HepG2 (cell line): ENCODE measurements at regions not wholly inside any gene's neighbourhood (a gene's known extent, or its start where the extent isn't known, plus 50 kb on each side); places are given as distances from the start of the nearest gene placed in this dataset.

Experiments used
- HOXA3 ChIP-seq: sonication (generic); formaldehyde crosslinking; IDR thresholded peaks from 2 replicates; pipeline ENCODE4 v1.5.0; 2020; ENCODE audit warnings: missing genetic modification reagents
- MXD4 ChIP-seq: IDR thresholded peaks from 2 replicates; pipeline ENCODE4 v1.6.1; 2016; ENCODE audit warnings: mild to moderate bottlenecking, missing biosample characterization, missing genetic modification reagents
- NFE2 ChIP-seq: sonication (generic); formaldehyde crosslinking; IDR thresholded peaks from 2 replicates; pipeline ENCODE4 v1.4.0; 2020; ENCODE audit warnings: missing genetic modification reagents
- SMAD1 ChIP-seq: sonication (generic); formaldehyde crosslinking; IDR thresholded peaks from 2 replicates; pipeline ENCODE4 v1.4.0; 2020; ENCODE audit warnings: missing genetic modification reagents, low read depth, mild to moderate bottlenecking, borderline replicate concordance
- TARDBP ChIP-seq: sonication (generic); formaldehyde crosslinking; IDR thresholded peaks from 2 replicates; pipeline ENCODE4 v1.8.0; 2022; ENCODE audit warnings: mild to moderate bottlenecking, missing genetic modification reagents
- ZNF274 ChIP-seq: sonication (generic); formaldehyde crosslinking; IDR thresholded peaks from 2 replicates; pipeline ENCODE4 v1.5.1; 2020; ENCODE audit warnings: mild to moderate bottlenecking, missing genetic modification reagents
- ZNF549 ChIP-seq: sonication (generic); formaldehyde crosslinking; IDR thresholded peaks from 2 replicates; pipeline ENCODE4 v1.5.0; 2020; ENCODE audit warnings: missing genetic modification reagents
- TF ChIP-seq, protein P1 (sequence below): sonication (generic); formaldehyde crosslinking; IDR thresholded peaks from 2 replicates; pipeline ENCODE4 v1.5.0; 2020; ENCODE audit warnings: mild to moderate bottlenecking, missing genetic modification reagents, moderate library complexity
- TF ChIP-seq, protein P2 (sequence below): sonication (generic); formaldehyde crosslinking; IDR thresholded peaks from 2 replicates; pipeline ENCODE4 v1.4.0; 2020; ENCODE audit warnings: missing genetic modification reagents
- TF ChIP-seq, protein P3 (sequence below), 2 experiments: sonication (generic) in 1 of 2; formaldehyde crosslinking in 1 of 2; IDR thresholded peaks; 2 replicates each; pipeline versions ENCODE4 v1.4.0 to v1.6.1; 2018 to 2020; ENCODE audit warnings: missing genetic modification reagents in 2 of 2, borderline replicate concordance in 1 of 2, low read depth in 1 of 2, mild to moderate bottlenecking in 1 of 2, missing biosample characterization in 1 of 2
- TF ChIP-seq, protein P4 (sequence below): sonication (generic); formaldehyde crosslinking; IDR thresholded peaks from 2 replicates; pipeline ENCODE4 v1.4.0; 2020; ENCODE audit warnings: missing genetic modification reagents
- TF ChIP-seq, protein P5 (sequence below): sonication (generic); formaldehyde crosslinking; IDR thresholded peaks from 2 replicates; pipeline ENCODE4 v1.4.0; 2020; ENCODE audit warnings: missing genetic modification reagents, borderline replicate concordance
- TF ChIP-seq, protein P6 (sequence below): sonication (generic); formaldehyde crosslinking; IDR thresholded peaks from 2 replicates; pipeline ENCODE4 v1.9.0; 2022; ENCODE audit warnings: low read depth, missing genetic modification reagents

DNA sequence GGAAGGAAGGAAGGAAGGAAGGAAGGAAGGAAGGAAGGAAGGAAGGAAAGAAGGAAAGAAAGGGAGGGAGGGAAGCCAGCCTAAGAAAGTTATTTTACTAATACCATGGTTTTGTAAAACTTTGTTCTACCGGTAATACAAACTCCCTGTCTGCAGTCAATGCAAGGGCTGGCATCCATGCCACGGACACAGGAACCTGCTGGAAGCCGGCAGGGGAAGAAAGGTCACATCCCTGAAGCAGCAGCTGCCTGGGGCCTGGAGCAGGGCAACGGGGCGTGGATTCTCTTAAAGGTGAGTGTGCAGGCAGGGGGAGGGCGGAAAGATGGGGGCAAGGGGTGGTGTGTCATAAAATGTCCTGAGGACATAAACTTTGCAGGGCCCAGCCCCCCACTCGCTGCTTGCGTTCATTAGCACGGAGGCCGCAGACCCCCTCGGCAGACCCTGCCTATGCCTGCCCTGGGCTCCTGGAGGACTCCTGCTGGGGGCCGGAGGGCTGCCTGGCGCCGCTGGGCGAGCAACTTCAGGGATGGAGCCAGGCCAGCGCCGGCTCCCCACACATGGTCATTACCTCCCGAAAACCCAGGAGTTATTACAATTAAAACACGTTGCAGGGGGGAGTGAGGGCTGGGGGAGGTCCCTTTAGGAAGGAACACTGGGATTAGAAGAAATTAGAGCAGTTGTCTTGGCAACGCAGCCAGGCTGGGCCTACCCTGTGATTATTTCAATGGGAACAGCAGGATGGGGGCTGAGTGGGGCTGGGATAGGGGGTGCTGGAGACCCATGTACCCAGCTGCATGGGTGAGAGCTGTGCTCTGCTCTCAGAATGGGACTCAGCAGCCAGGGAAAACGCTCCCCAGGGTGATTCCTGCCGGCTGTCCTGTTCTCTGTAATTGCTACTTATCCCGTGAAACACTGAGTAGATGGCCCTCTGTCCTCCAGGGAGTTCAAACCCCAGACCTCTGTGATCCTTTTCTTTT, 257.9 kb downstream of the SOX9 start:
- TF ChIP-seq, protein P1, sequence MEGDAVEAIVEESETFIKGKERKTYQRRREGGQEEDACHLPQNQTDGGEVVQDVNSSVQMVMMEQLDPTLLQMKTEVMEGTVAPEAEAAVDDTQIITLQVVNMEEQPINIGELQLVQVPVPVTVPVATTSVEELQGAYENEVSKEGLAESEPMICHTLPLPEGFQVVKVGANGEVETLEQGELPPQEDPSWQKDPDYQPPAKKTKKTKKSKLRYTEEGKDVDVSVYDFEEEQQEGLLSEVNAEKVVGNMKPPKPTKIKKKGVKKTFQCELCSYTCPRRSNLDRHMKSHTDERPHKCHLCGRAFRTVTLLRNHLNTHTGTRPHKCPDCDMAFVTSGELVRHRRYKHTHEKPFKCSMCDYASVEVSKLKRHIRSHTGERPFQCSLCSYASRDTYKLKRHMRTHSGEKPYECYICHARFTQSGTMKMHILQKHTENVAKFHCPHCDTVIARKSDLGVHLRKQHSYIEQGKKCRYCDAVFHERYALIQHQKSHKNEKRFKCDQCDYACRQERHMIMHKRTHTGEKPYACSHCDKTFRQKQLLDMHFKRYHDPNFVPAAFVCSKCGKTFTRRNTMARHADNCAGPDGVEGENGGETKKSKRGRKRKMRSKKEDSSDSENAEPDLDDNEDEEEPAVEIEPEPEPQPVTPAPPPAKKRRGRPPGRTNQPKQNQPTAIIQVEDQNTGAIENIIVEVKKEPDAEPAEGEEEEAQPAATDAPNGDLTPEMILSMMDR = no peak
- TF ChIP-seq, protein P2, sequence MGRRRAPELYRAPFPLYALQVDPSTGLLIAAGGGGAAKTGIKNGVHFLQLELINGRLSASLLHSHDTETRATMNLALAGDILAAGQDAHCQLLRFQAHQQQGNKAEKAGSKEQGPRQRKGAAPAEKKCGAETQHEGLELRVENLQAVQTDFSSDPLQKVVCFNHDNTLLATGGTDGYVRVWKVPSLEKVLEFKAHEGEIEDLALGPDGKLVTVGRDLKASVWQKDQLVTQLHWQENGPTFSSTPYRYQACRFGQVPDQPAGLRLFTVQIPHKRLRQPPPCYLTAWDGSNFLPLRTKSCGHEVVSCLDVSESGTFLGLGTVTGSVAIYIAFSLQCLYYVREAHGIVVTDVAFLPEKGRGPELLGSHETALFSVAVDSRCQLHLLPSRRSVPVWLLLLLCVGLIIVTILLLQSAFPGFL (CRISPR knock-in tag) = no peak
- TF ChIP-seq SMAD1 (no peak), HOXA3 (CRISPR knock-in tag) (no peak), ZNF549 (CRISPR knock-in tag) (no peak), NFE2 (no peak), ZNF274 (CRISPR knock-in tag) (no peak), MXD4 (CRISPR knock-in tag) (no peak), TARDBP (CRISPR knock-in tag) (no peak)
- TF ChIP-seq, protein P3, sequence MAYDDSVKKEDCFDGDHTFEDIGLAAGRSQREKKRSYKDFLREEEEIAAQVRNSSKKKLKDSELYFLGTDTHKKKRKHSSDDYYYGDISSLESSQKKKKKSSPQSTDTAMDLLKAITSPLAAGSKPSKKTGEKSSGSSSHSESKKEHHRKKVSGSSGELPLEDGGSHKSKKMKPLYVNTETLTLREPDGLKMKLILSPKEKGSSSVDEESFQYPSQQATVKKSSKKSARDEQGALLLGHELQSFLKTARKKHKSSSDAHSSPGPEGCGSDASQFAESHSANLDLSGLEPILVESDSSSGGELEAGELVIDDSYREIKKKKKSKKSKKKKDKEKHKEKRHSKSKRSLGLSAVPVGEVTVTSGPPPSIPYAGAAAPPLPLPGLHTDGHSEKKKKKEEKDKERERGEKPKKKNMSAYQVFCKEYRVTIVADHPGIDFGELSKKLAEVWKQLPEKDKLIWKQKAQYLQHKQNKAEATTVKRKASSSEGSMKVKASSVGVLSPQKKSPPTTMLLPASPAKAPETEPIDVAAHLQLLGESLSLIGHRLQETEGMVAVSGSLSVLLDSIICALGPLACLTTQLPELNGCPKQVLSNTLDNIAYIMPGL (CRISPR knock-in tag; IDR thresholded peaks at IDR 0.05; ENCODE audit: borderline replicate concordance in 1 of 2, low read depth in 1 of 2) = no peak
- TF ChIP-seq, protein P4, sequence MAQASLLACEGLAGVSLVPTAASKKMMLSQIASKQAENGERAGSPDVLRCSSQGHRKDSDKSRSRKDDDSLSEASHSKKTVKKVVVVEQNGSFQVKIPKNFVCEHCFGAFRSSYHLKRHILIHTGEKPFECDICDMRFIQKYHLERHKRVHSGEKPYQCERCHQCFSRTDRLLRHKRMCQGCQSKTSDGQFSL (CRISPR knock-in tag) = no peak
- TF ChIP-seq, protein P5, sequence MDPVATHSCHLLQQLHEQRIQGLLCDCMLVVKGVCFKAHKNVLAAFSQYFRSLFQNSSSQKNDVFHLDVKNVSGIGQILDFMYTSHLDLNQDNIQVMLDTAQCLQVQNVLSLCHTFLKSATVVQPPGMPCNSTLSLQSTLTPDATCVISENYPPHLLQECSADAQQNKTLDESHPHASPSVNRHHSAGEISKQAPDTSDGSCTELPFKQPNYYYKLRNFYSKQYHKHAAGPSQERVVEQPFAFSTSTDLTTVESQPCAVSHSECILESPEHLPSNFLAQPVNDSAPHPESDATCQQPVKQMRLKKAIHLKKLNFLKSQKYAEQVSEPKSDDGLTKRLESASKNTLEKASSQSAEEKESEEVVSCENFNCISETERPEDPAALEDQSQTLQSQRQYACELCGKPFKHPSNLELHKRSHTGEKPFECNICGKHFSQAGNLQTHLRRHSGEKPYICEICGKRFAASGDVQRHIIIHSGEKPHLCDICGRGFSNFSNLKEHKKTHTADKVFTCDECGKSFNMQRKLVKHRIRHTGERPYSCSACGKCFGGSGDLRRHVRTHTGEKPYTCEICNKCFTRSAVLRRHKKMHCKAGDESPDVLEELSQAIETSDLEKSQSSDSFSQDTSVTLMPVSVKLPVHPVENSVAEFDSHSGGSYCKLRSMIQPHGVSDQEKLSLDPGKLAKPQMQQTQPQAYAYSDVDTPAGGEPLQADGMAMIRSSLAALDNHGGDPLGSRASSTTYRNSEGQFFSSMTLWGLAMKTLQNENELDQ (CRISPR knock-in tag) = no peak
- TF ChIP-seq, protein P6, sequence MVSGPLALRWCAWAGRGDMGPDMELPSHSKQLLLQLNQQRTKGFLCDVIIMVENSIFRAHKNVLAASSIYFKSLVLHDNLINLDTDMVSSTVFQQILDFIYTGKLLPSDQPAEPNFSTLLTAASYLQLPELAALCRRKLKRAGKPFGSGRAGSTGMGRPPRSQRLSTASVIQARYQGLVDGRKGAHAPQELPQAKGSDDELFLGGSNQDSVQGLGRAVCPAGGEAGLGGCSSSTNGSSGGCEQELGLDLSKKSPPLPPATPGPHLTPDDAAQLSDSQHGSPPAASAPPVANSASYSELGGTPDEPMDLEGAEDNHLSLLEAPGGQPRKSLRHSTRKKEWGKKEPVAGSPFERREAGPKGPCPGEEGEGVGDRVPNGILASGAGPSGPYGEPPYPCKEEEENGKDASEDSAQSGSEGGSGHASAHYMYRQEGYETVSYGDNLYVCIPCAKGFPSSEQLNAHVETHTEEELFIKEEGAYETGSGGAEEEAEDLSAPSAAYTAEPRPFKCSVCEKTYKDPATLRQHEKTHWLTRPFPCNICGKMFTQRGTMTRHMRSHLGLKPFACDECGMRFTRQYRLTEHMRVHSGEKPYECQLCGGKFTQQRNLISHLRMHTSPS (CRISPR knock-in tag) = no peak
